HepG2 (cell line): ENCODE measurements at regions not wholly inside any gene's neighbourhood (a gene's known extent, or its start where the extent isn't known, plus 50 kb on each side); places are given as distances from the start of the nearest gene placed in this dataset.

Experiments
- AGO2 ChIP-seq: fragments of 200-400 bp; formaldehyde crosslinking; optimal IDR thresholded peaks from 2 replicates; pipeline ENCODE3; 2017; ENCODE audit warnings: mild to moderate bottlenecking, low read depth, low read length, moderate library complexity
- BCL6 ChIP-seq: IDR thresholded peaks from 2 replicates; pipeline ENCODE4 v1.6.1; 2016; ENCODE audit warnings: missing genetic modification reagents, missing compliant biosample characterization
- CHD4 ChIP-seq: fragments of 200-600 bp; sonication (generic); IDR thresholded peaks from 2 replicates; pipeline ENCODE4 v1.7.0; 2017; ENCODE audit warnings: mild to moderate bottlenecking, low read length, borderline replicate concordance
- KDM1A ChIP-seq: IDR thresholded peaks from 2 replicates; pipeline ENCODE4 v1.6.1; 2016; ENCODE audit warnings: missing compliant biosample characterization
- MZF1 ChIP-seq: sonication (generic); formaldehyde crosslinking; IDR thresholded peaks from 2 replicates; pipeline ENCODE4 v1.8.1; 2023; ENCODE audit warnings: mild to moderate bottlenecking, missing genetic modification reagents, borderline replicate concordance
- SRY ChIP-seq: sonication (generic); formaldehyde crosslinking; IDR thresholded peaks from 2 replicates; pipeline ENCODE4 v1.8.0; 2022; ENCODE audit warnings: mild to moderate bottlenecking, missing genetic modification reagents
- ZNF550 ChIP-seq: sonication (generic); formaldehyde crosslinking; IDR thresholded peaks from 2 replicates; pipeline ENCODE4 v1.4.0; 2020; ENCODE audit warnings: mild to moderate bottlenecking, missing genetic modification reagents, borderline replicate concordance
- ZNF772 ChIP-seq: sonication (generic); formaldehyde crosslinking; IDR thresholded peaks from 2 replicates; pipeline ENCODE4 v1.5.0; 2020; ENCODE audit warnings: mild to moderate bottlenecking, missing genetic modification reagents
- ZSCAN12 ChIP-seq: sonication (generic); formaldehyde crosslinking; IDR thresholded peaks from 2 replicates; pipeline ENCODE4 v1.9.0; 2021; ENCODE audit warnings: mild to moderate bottlenecking, missing genetic modification reagents
- TF ChIP-seq, protein P1 (sequence below): sonication (generic); formaldehyde crosslinking; IDR thresholded peaks from 2 replicates; pipeline ENCODE4 v1.4.0; 2020; ENCODE audit warnings: missing genetic modification reagents, borderline replicate concordance
- TF ChIP-seq, protein P2 (sequence below): sonication (generic); formaldehyde crosslinking; IDR thresholded peaks from 2 replicates; pipeline ENCODE4 v1.5.0; 2020; ENCODE audit warnings: mild to moderate bottlenecking, missing genetic modification reagents, moderate library complexity
- TF ChIP-seq, protein P3 (sequence below): sonication (generic); formaldehyde crosslinking; IDR thresholded peaks from 2 replicates; pipeline ENCODE4 v1.4.0; 2020; ENCODE audit warnings: missing genetic modification reagents
- TF ChIP-seq, protein P4 (sequence below): sonication (generic); formaldehyde crosslinking; IDR thresholded peaks from 2 replicates; pipeline ENCODE4 v1.8.0; 2022; ENCODE audit warnings: mild to moderate bottlenecking, missing genetic modification reagents, borderline replicate concordance
- TF ChIP-seq, protein P5 (sequence below): sonication (generic); formaldehyde crosslinking; IDR thresholded peaks from 2 replicates; pipeline ENCODE4 v1.4.0; 2020; ENCODE audit warnings: missing genetic modification reagents

DNA sequence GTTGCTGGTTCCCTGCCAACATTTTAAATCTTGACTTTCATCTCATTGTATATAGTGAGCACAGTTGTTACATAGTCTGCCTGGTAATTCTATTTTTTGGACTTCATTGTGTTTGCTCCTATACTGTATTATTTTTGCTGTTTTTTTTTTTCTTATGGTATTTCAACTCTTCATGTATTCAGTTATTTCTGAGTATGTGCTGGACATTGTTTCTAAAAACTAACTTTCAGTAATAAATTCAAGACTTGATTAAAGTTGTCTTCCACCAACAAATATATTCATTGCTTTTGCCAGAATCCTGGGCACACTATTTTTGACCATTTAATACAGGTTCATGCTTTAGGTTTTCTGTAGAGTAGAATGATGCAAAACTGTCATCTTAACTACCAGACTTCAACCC is 698.3 kb downstream of the MAFB start:
- no peak for TF ChIP-seq SRY (CRISPR knock-in tag)
- TF ChIP-seq MZF1 (CRISPR knock-in tag): no peak
- TF ChIP-seq ZNF772: no peak
- TF ChIP-seq AGO2: no peak
- no peak for TF ChIP-seq BCL6 (CRISPR knock-in tag)
- no peak for TF ChIP-seq KDM1A (CRISPR knock-in tag)
- no peak for TF ChIP-seq ZNF550 (CRISPR knock-in tag)
- TF ChIP-seq CHD4: no peak
- TF ChIP-seq, protein P1, sequence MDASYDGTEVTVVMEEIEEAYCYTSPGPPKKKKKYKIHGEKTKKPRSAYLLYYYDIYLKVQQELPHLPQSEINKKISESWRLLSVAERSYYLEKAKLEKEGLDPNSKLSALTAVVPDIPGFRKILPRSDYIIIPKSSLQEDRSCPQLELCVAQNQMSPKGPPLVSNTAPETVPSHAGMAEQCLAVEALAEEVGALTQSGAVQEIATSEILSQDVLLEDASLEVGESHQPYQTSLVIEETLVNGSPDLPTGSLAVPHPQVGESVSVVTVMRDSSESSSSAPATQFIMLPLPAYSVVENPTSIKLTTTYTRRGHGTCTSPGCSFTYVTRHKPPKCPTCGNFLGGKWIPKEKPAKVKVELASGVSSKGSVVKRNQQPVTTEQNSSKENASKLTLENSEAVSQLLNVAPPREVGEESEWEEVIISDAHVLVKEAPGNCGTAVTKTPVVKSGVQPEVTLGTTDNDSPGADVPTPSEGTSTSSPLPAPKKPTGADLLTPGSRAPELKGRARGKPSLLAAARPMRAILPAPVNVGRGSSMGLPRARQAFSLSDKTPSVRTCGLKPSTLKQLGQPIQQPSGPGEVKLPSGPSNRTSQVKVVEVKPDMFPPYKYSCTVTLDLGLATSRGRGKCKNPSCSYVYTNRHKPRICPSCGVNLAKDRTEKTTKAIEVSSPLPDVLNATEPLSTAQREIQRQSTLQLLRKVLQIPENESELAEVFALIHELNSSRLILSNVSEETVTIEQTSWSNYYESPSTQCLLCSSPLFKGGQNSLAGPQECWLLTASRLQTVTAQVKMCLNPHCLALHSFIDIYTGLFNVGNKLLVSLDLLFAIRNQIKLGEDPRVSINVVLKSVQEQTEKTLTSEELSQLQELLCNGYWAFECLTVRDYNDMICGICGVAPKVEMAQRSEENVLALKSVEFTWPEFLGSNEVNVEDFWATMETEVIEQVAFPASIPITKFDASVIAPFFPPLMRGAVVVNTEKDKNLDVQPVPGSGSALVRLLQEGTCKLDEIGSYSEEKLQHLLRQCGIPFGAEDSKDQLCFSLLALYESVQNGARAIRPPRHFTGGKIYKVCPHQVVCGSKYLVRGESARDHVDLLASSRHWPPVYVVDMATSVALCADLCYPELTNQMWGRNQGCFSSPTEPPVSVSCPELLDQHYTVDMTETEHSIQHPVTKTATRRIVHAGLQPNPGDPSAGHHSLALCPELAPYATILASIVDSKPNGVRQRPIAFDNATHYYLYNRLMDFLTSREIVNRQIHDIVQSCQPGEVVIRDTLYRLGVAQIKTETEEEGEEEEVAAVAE (CRISPR knock-in tag): no peak
- TF ChIP-seq, protein P2, sequence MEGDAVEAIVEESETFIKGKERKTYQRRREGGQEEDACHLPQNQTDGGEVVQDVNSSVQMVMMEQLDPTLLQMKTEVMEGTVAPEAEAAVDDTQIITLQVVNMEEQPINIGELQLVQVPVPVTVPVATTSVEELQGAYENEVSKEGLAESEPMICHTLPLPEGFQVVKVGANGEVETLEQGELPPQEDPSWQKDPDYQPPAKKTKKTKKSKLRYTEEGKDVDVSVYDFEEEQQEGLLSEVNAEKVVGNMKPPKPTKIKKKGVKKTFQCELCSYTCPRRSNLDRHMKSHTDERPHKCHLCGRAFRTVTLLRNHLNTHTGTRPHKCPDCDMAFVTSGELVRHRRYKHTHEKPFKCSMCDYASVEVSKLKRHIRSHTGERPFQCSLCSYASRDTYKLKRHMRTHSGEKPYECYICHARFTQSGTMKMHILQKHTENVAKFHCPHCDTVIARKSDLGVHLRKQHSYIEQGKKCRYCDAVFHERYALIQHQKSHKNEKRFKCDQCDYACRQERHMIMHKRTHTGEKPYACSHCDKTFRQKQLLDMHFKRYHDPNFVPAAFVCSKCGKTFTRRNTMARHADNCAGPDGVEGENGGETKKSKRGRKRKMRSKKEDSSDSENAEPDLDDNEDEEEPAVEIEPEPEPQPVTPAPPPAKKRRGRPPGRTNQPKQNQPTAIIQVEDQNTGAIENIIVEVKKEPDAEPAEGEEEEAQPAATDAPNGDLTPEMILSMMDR (CRISPR knock-in tag): no peak
- TF ChIP-seq, protein P3, sequence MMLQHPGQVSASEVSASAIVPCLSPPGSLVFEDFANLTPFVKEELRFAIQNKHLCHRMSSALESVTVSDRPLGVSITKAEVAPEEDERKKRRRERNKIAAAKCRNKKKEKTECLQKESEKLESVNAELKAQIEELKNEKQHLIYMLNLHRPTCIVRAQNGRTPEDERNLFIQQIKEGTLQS (CRISPR knock-in tag): no peak
- TF ChIP-seq, protein P4, sequence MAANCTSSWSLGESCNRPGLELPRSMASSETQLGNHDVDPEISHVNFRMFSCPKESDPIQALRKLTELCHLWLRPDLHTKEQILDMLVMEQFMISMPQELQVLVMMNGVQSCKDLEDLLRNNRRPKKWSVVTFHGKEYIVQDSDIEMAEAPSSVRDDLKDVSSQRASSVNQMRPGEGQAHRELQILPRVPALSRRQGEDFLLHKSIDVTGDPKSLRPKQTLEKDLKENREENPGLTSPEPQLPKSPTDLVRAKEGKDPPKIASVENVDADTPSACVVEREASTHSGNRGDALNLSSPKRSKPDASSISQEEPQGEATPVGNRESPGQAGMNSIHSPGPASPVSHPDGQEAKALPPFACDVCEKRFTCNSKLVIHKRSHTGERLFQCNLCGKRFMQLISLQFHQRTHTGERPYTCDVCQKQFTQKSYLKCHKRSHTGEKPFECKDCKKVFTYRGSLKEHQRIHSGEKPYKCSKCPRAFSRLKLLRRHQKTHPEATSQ (CRISPR knock-in tag): no peak
- TF ChIP-seq, protein P5, sequence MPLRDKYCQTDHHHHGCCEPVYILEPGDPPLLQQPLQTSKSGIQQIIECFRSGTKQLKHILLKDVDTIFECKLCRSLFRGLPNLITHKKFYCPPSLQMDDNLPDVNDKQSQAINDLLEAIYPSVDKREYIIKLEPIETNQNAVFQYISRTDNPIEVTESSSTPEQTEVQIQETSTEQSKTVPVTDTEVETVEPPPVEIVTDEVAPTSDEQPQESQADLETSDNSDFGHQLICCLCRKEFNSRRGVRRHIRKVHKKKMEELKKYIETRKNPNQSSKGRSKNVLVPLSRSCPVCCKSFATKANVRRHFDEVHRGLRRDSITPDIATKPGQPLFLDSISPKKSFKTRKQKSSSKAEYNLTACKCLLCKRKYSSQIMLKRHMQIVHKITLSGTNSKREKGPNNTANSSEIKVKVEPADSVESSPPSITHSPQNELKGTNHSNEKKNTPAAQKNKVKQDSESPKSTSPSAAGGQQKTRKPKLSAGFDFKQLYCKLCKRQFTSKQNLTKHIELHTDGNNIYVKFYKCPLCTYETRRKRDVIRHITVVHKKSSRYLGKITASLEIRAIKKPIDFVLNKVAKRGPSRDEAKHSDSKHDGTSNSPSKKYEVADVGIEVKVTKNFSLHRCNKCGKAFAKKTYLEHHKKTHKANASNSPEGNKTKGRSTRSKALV (CRISPR knock-in tag): no peak
- TF ChIP-seq ZSCAN12 (CRISPR knock-in tag): no peak
